ENCODE measurements at regions not wholly inside any gene's neighbourhood (a gene's known extent, or its start where the extent isn't known, plus 50 kb on each side); places are given as distances from the start of the nearest gene placed in this dataset.
"Not testable (repeated sequence)": the region's sequence is repeated elsewhere in the genome, so short reads cannot be mapped to it uniquely, and the experiment has no call there.

GRCh38 chr9:110066929-110067716 lies 140.8 kb downstream of the C9orf152 start:
- DNase-seq, result no peak

GRCh38 chr9:110068212-110068611 lies 139.7 kb downstream of the C9orf152 start:
- no peak for DNase-seq

- DNase-seq, result no peak
Measured at GRCh38 chr9:110069326-110070248, 138.4 kb downstream of the C9orf152 start.

DNA sequence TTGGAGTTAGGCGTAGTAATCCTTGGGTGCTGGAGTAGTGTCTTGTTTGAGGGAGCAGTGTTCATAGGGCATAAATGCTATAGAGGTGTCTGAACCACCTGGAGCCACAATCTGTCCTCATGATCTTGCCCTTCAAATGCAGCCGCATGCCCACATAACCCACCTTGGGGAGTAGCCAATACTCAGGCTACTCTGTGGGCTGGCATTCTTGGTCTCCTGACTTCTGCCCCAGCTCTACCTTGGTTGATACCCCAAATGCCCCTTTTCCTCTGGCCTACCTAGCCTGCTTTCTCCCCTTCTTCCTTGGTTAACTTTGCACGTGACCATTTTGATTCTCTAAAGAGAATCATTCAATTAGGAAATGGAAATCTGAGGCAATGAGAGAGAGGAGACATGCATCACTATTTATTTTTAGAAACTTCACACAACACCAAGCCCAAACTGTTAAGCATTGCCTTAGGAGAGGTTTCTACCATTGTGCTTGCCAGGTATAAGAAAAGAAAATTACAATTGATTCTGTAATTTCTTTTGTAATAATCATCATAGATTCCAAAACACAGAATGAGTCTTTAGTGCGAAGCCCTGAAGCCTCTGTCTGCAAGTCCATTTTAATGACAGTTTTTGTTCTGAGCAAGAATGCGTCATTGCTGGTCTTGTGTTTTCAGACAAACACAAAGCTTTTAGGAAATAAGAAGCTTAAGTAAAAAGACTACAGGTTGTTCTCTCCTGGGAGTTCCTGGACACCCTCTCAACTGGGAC lies 135.2 kb downstream of the C9orf152 start:
- DNase-seq, result no peak

DNA sequence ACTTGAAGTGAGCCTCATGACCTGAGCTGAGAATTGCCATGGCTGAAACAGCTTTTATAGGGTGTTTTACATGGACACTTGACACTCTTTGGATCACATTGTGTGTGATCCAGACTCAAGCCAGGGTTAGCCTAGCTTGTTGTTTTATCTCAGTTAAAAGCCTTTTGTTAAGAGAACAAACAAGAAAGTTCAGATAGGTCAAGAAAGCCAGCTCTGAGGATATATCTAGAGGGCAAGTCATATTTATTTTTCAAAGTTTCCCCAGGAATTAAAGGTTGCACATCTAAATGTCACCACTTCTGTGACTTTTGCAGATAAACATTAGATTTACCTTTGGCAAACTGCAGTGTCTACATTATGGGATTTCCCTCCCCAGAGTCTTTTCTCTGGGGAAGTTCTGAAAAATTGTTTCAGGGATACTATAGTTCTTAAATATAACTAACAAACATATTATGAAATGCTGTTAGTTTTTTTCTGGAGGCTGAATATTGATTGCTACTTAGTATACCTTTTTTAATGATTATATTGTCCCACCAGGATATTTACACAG lies 134.5 kb downstream of the C9orf152 start:
- DNase-seq, result no peak

DNA sequence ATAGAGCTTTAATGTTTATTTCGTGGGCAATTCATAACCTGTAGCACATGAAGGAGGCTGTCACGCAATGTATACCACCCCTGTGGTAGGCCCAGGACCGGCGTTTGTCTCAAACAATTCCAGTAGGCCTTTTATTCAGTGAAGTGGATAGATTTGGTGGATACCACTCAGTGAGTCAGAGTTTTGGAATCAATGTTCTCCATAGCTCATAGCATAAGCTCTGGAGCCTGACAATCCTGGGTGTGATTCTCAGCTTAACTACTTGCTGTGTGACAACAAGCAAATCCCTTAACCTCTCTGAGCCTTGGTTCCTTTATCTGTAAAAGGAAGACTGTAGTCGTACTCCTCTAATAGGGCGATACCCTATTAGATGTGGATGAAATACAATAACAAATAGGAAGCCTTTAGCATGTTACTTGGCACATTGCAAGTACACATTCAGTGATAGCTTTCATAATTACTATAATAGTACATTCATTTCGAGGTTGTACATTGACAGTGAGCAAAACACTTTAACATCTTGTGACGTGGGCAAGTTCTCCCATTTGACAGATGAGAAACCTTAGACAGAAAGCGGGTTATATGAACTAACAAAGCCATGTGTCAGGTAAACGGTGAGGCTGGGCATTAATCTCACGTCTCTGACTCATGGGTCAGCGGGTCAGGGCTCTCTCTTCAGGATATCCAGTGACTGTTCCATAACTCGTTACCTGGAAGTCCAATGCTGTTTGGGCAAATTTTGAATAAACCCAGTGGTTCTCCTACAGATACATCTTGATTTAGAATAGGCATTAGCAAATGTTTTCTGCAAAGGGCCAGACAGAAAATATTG lies 130.8 kb downstream of the C9orf152 start:
- no peak for DNase-seq

DNA sequence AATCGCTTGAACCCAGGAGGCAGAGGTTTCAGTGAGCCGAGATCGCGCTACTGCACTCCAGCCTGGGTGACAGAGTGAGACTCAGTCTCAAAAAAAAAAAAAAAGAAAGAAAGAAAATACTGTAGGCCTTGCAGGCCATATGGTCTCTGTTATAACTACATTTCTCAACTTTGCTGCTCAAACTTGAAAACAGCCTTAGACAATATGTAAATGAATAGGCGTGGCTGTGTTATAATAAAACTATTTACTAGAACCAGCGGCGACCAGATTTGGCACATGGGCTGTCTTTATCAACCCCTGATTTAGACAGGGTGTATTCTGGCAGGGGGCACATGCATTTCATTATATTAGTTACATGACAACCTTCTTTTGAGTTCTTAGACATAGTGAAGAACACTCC lies 130.0 kb downstream of the C9orf152 start:
- no peak for DNase-seq

GRCh38 chr9:110078604-110079003 lies 129.4 kb downstream of the C9orf152 start:
- DNase-seq, result no peak

GRCh38 chr9:110081395-110081794 lies 126.6 kb downstream of the C9orf152 start:
- no peak for DNase-seq

- DNase-seq, result no peak
Measured at GRCh38 chr9:110083866-110084265, 124.1 kb downstream of the C9orf152 start.

DNA sequence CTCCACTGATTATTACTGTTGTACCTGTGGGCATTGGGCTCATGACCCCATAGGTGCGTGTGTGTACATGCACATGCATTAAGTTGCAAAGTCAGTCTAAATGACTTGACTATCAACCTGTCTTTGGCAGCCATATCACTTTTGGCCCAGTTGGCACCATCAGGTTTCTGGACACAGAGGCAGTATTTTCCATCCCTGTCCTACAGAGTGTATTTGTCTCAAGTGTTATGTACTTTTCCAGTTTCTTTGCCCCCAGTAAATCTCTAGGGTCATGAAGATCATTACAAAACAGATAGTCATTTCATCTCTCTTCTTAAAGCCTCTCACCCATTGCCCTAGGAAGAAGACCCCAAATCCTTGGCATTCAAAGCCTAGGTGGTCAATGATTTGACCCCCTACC lies 121.4 kb downstream of the C9orf152 start:
- DNase-seq, result no peak

DNA sequence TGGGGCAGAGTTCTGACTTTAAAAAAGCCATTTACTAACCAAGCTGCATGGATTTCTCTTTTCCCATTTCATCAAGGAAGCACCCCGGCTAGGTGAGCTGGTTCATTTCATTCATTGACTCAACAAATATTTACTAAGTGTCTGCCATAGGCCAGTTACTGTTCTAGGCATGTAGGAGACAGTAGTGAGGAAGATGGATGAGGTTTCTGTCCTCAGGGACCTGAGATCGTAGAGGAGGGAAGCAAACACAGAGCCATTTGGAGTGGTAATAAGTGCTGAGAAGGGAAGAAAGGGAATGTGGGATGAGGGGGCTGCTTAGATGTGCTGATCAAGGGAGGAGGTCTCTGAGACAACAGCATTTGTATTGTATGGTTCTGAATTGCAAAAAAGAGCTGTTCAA lies 120.4 kb downstream of the C9orf152 start:
- no peak for DNase-seq

DNA sequence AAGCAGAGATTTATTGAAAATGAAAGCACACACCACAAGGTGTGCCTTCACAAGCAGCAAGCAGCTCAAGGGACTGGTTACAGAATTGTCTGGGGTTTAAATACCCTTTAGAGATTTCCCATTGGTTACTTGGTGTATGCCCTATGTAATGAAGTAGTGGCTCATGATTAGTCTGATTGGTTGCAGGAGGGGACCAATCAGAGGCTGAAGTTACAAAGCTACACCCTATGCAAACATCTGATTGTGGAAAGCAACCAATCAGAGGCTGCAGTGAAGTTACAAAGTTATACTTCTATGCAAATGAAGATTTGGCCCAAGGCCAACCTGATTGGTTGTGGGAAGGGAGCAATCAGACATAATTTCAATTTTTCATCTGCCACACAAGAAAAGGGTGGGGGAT lies 119.9 kb downstream of the C9orf152 start:
- no peak for DNase-seq

DNA sequence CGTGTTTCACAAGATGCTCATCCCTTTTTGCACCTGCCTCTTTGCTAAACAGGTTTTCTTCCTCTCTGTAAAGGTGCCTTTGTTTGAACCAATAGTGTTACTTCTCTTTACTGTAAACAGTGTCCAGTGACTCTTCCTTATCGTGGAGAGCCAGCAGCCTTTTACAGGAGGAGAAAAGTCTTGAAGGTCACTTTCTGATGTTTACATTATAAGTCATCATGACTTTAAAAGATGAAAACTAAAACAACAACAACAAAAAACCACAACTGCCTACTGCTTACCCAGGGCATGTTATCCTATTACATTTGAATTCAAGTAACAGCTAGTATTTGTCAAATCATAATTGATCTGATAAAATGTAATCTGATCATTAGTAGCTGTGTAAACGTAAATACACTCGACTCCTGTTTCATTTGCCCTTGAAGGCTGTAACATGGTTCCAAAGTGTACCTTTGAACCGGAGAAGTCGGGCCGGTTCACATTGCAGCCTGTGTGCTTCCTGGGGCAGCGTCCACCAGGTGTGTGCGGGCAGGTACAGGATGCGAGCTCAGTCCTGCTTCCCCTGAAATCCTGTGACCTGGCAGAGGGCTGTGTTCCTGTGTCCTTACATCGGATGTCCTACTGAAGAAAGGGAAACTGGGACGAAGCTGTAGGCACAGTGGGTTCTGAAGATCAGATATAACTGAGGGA lies 118.1 kb downstream of the C9orf152 start:
- no peak for DNase-seq

DNA sequence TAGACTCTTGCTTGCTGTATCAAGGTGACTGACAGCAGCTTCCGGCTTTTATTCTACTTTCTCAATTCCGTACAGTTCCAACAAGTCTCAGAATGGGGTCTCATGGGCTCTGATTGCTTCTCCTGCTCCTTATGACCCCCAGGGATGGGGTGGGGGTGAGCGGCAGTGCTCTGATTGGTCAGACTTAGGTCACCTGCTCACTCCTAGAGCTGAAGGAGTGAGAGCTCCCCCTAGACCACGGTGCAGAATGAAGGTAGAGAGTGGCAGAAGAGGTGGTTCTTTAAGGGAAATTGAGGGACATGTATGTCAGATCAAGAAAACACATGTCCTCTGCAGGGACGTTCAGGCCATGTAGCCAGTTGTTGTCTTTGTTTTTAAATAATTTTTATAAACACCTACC lies 115.2 kb downstream of the C9orf152 start:
- no peak for DNase-seq

DNA sequence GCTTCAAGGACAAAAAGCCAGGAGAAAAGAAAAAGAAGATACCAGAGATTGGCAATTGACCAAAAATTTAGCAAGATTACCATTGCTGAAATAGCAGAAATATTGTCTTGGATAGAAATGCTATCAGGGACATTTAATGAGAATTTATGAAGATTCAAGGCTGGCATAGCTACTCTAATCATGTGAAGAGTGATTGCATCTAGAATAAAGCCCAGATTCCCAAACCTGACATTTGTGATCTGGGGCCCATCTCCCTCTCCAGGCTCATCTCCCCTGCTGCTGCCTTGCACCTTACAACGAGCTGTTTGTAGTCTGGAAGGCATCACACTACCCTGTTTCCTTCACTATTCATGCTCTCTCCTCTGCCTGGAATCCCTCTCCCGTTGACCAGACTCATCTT lies 114.5 kb downstream of the C9orf152 start:
- no peak for DNase-seq

DNA sequence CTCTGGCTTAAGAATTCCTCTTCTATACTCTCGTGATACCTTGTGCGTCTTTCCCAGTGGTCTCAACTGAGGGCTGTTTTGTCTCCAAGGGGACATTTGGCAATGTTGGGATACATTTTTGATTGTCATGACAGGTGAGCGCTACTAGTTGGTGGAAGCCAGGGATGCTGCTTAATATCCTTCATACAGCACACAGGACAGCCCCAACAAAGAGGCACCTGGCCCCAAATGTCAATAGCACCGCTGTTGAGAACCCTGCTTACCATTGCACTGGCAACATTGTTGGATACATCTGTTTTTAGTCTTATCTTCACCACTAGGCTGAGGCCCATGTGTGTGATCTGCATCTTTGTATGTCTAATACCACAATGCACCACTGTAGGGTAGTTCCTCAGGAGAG lies 114.1 kb downstream of the C9orf152 start:
- DNase-seq, result no peak

DNA sequence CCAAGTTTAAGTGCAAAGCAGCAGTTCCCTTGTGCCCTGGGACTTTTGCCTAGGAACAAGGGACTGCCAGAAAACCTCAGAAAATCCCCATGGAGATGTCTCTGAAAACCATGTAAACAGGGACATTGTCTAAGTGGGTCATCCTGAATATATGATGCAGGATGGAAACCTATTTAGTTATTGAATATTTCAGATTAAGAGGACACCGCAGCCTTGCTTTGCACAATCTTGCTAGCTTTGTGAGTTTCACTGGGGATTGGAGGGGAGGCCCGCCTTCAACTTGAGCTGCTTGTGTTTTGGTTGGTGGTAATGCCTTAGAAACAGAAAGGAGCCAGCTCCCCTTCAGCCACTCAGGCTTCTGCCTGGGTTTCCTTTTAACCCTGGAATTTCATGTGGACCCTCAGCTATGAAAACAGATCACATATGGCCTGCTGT lies 112.8 kb downstream of the C9orf152 start:
- DNase-seq, result no peak

DNA sequence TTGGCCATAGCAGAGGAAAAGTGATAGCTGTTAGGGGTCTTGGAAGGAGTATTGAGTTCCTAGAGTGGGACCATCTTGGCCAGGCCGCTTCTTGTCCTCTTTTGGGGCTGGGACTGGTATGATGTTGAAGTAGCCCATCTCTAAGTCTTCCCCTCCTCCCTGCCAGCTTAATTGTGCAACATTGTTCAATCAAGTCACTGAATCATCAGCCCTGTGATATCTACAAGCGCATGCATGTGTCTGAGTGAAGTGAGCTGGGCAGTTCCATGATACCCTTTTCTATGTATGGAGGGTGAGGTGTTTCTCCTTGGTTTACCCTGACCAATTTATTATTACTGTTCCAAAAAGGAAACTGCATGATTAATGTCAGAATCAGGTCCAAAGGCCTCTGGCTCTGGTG lies 112.2 kb downstream of the C9orf152 start:
- no peak for DNase-seq

DNA sequence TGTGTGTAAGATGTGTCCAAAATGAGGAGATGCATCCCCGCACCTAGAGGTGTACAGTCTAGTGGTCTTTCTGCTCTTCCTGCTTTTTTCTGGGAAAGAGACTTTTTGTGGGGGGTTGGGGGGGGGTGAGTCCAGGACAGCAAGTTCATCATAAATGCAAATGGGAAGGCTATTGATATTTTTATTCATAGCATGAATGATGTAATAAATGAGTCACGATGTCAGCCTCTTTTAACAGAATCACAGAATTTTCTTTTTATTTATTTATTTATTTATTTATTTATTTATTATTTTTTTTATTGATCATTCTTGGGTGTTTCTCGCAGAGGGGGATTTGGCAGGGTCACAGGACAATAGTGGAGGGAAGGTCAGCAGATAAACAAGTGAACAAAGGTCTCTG lies 111.3 kb downstream of the C9orf152 start:
- DNase-seq, result not testable (repeated sequence)

Measured in activated T-cell treated with anti-CD3 and anti-CD28 coated beads, Interleukin-2, amount 50 U/mL, for 48 hours (primary cell).